H1 (cell line): ENCODE measurements at regions not wholly inside any gene's neighbourhood (a gene's known extent, or its start where the extent isn't known, plus 50 kb on each side); places are given as distances from the start of the nearest gene placed in this dataset.

Source experiments
- CEBPB ChIP-seq: IDR thresholded peaks from 2 replicates; pipeline ENCODE4 v1.6.1; 2012; ENCODE audit warnings: low read depth, low read length
- HDAC2 ChIP-seq, 2 experiments: fragments of 300-600 bp in 1 of 2; sonication (generic) in 1 of 2; IDR thresholded peaks; 2 replicates each; pipeline ENCODE4 v1.6.1; 2011 to 2012; ENCODE audit warnings: low read depth in 2 of 2, low read length in 2 of 2, mild to moderate bottlenecking in 2 of 2, moderate library complexity in 2 of 2, borderline replicate concordance in 1 of 2, inconsistent platforms in 1 of 2
- KDM1A ChIP-seq: fragments of 200-600, 300-600 bp; sonication (generic); IDR thresholded peaks from 2 replicates; pipeline ENCODE4 v1.7.1; 2016; ENCODE audit warnings: mild to moderate bottlenecking, low read length, borderline replicate concordance
- MAX ChIP-seq: IDR thresholded peaks from 2 replicates; pipeline ENCODE4 v1.6.1; 2012; ENCODE audit warnings: inconsistent platforms
- PHF8 ChIP-seq: fragments of 200-600 bp; sonication (generic); conservative IDR thresholded peaks from 2 replicates; pipeline ENCODE4 v1.7.1; 2012; ENCODE audit warnings: low read depth, mild to moderate bottlenecking, inconsistent platforms, low read length, moderate library complexity
- SRF ChIP-seq: IDR thresholded peaks from 2 replicates; pipeline ENCODE4 v1.6.1; 2011; ENCODE audit warnings: mild to moderate bottlenecking, low read depth, low read length, moderate library complexity
- TCF12 ChIP-seq: IDR thresholded peaks from 2 replicates; pipeline ENCODE4 v1.6.1; 2011; ENCODE audit warnings: low read depth, mild to moderate bottlenecking, low read length
- USF2 ChIP-seq: IDR thresholded peaks from 2 replicates; pipeline ENCODE4 v1.6.1; 2011; ENCODE audit warnings: low read length, improper control_type of control experiment
- TF ChIP-seq, protein P1 (sequence below): fragments of 300-600 bp; sonication (generic); IDR thresholded peaks from 2 replicates; pipeline ENCODE4 v1.7.1; 2012; ENCODE audit warnings: low read length, moderate library complexity, mild to moderate bottlenecking, inconsistent platforms; ENCODE audit not compliant: insufficient replicate concordance

- TF ChIP-seq, protein P1, sequence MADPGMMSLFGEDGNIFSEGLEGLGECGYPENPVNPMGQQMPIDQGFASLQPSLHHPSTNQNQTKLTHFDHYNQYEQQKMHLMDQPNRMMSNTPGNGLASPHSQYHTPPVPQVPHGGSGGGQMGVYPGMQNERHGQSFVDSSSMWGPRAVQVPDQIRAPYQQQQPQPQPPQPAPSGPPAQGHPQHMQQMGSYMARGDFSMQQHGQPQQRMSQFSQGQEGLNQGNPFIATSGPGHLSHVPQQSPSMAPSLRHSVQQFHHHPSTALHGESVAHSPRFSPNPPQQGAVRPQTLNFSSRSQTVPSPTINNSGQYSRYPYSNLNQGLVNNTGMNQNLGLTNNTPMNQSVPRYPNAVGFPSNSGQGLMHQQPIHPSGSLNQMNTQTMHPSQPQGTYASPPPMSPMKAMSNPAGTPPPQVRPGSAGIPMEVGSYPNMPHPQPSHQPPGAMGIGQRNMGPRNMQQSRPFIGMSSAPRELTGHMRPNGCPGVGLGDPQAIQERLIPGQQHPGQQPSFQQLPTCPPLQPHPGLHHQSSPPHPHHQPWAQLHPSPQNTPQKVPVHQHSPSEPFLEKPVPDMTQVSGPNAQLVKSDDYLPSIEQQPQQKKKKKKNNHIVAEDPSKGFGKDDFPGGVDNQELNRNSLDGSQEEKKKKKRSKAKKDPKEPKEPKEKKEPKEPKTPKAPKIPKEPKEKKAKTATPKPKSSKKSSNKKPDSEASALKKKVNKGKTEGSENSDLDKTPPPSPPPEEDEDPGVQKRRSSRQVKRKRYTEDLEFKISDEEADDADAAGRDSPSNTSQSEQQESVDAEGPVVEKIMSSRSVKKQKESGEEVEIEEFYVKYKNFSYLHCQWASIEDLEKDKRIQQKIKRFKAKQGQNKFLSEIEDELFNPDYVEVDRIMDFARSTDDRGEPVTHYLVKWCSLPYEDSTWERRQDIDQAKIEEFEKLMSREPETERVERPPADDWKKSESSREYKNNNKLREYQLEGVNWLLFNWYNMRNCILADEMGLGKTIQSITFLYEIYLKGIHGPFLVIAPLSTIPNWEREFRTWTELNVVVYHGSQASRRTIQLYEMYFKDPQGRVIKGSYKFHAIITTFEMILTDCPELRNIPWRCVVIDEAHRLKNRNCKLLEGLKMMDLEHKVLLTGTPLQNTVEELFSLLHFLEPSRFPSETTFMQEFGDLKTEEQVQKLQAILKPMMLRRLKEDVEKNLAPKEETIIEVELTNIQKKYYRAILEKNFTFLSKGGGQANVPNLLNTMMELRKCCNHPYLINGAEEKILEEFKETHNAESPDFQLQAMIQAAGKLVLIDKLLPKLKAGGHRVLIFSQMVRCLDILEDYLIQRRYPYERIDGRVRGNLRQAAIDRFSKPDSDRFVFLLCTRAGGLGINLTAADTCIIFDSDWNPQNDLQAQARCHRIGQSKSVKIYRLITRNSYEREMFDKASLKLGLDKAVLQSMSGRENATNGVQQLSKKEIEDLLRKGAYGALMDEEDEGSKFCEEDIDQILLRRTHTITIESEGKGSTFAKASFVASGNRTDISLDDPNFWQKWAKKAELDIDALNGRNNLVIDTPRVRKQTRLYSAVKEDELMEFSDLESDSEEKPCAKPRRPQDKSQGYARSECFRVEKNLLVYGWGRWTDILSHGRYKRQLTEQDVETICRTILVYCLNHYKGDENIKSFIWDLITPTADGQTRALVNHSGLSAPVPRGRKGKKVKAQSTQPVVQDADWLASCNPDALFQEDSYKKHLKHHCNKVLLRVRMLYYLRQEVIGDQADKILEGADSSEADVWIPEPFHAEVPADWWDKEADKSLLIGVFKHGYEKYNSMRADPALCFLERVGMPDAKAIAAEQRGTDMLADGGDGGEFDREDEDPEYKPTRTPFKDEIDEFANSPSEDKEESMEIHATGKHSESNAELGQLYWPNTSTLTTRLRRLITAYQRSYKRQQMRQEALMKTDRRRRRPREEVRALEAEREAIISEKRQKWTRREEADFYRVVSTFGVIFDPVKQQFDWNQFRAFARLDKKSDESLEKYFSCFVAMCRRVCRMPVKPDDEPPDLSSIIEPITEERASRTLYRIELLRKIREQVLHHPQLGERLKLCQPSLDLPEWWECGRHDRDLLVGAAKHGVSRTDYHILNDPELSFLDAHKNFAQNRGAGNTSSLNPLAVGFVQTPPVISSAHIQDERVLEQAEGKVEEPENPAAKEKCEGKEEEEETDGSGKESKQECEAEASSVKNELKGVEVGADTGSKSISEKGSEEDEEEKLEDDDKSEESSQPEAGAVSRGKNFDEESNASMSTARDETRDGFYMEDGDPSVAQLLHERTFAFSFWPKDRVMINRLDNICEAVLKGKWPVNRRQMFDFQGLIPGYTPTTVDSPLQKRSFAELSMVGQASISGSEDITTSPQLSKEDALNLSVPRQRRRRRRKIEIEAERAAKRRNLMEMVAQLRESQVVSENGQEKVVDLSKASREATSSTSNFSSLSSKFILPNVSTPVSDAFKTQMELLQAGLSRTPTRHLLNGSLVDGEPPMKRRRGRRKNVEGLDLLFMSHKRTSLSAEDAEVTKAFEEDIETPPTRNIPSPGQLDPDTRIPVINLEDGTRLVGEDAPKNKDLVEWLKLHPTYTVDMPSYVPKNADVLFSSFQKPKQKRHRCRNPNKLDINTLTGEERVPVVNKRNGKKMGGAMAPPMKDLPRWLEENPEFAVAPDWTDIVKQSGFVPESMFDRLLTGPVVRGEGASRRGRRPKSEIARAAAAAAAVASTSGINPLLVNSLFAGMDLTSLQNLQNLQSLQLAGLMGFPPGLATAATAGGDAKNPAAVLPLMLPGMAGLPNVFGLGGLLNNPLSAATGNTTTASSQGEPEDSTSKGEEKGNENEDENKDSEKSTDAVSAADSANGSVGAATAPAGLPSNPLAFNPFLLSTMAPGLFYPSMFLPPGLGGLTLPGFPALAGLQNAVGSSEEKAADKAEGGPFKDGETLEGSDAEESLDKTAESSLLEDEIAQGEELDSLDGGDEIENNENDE: no peak
- TF ChIP-seq HDAC2 (IDR thresholded peaks at IDR 0.05; ENCODE audit: borderline replicate concordance in 1 of 2, low read depth in 2 of 2, low read length in 2 of 2) (no peak), SRF (no peak), MAX (no peak), KDM1A (no peak), USF2 (no peak), TCF12 (no peak), PHF8 (no peak), CEBPB (no peak)
Observed at GRCh38 chr12:124681779-124682391, 114.5 kb upstream of the NCOR2 start (continued).
